ENCODE measurements at regions not wholly inside any gene's neighbourhood (a gene's known extent, or its start where the extent isn't known, plus 50 kb on each side); places are given as distances from the start of the nearest gene placed in this dataset.

- no peak for DNase-seq (ENCODE audit: low read depth)
- TF ChIP-seq CTCF (conservative IDR thresholded peaks at IDR 0.05; ENCODE audit: control insufficient read depth, insufficient read depth, low read depth, low read length), result no peak
- H3K4me3 ChIP-seq (ENCODE audit: control insufficient read depth, low read depth, low read length), result no peak overlapping the region
These were observed 2380.4 kb downstream of the MAT2B start for GRCh38 chr5:165885623-165886350.

GRCh38 chr5:165887147-165887546, 2381.7 kb downstream of the MAT2B start:
- no peak for DNase-seq (ENCODE audit: low read depth)
- no peak for TF ChIP-seq CTCF (conservative IDR thresholded peaks at IDR 0.05; ENCODE audit: control insufficient read depth, insufficient read depth, low read depth, low read length)
- H3K4me3 ChIP-seq (ENCODE audit: control insufficient read depth, low read depth, low read length), result no peak overlapping the region

GRCh38 chr5:165892383-165892782, 2387.0 kb downstream of the MAT2B start:
- DNase-seq (ENCODE audit: low read depth), result no peak
- no peak overlapping the region for H3K4me3 ChIP-seq (ENCODE audit: control insufficient read depth, low read depth, low read length)
- TF ChIP-seq CTCF (conservative IDR thresholded peaks at IDR 0.05; ENCODE audit: control insufficient read depth, insufficient read depth, low read depth, low read length), result no peak

GRCh38 chr5:165894916-165895315, 2389.5 kb downstream of the MAT2B start:
- TF ChIP-seq CTCF (conservative IDR thresholded peaks at IDR 0.05; ENCODE audit: control insufficient read depth, insufficient read depth, low read depth, low read length), result no peak

GRCh38 chr5:165903835-165904234, 2387.6 kb upstream of the WWC1 start:
- DNase-seq (ENCODE audit: low read depth), result no peak
- H3K4me3 ChIP-seq (ENCODE audit: control insufficient read depth, low read depth, low read length), result no peak overlapping the region
- TF ChIP-seq CTCF (conservative IDR thresholded peaks at IDR 0.05; ENCODE audit: control insufficient read depth, insufficient read depth, low read depth, low read length), result no peak

More at GRCh38 chr5:165894916-165895315, 2389.5 kb downstream of the MAT2B start:
- H3K4me3 ChIP-seq (ENCODE audit: control insufficient read depth, low read depth, low read length), result no peak overlapping the region
- DNase-seq (ENCODE audit: low read depth), result no peak

GRCh38 chr5:165906871-165907270, 2384.6 kb upstream of the WWC1 start:
- DNase-seq (ENCODE audit: low read depth), result no peak
- no peak overlapping the region for H3K4me3 ChIP-seq (ENCODE audit: control insufficient read depth, low read depth, low read length)

More at GRCh38 chr5:165906871-165907270, 2384.6 kb upstream of the WWC1 start:
- TF ChIP-seq CTCF (conservative IDR thresholded peaks at IDR 0.05; ENCODE audit: control insufficient read depth, insufficient read depth, low read depth, low read length), result no peak
